GM20431 (cell line): ENCODE measurements at regions not wholly inside any gene's neighbourhood (a gene's known extent, or its start where the extent isn't known, plus 50 kb on each side); places are given as distances from the start of the nearest gene placed in this dataset.
"Not testable (repeated sequence)": the region's sequence is repeated elsewhere in the genome, so short reads cannot be mapped to it uniquely, and the experiment has no call there.

ENCODE experiments used
- in situ Hi-C: fragments of 300-500 bp; cut with MseI, MboI; formaldehyde crosslinking; loops from one replicate; pipeline ENCODE4 v1.15.0; 2020; ENCODE audit warnings: low sequenced_read_pairs; ENCODE audit not compliant: unreplicated experiment

- in situ Hi-C loops, result no loop called here
Observed at GRCh38 chr2:8252997-8253694, 428.7 kb upstream of the ID2 start.

- in situ Hi-C loops, result no loop called here
Observed at GRCh38 chr2:8253781-8254180, 428.1 kb upstream of the ID2 start.

GRCh38 chr2:8254214-8254613 lies 427.6 kb upstream of the ID2 start:
- in situ Hi-C loops, result not testable (repeated sequence)

GRCh38 chr2:8254791-8255447 lies 426.9 kb upstream of the ID2 start:
- in situ Hi-C loops, result no loop called here

- in situ Hi-C loops, result no loop called here
Observed at GRCh38 chr2:8255448-8255800, 426.4 kb upstream of the ID2 start.

- in situ Hi-C loops, result no loop called here
Observed at GRCh38 chr2:8256905-8257304, 425.0 kb upstream of the ID2 start.

GRCh38 chr2:8257502-8257901 lies 424.4 kb upstream of the ID2 start:
- in situ Hi-C loops, result no loop called here

GRCh38 chr2:8258406-8258805 lies 423.4 kb upstream of the ID2 start:
- in situ Hi-C loops, result no loop called here

- in situ Hi-C loops, result no loop called here
Observed at GRCh38 chr2:8259106-8259840, 422.6 kb upstream of the ID2 start.

GRCh38 chr2:8259841-8260178 lies 422.0 kb upstream of the ID2 start:
- in situ Hi-C loops, result no loop called here

- in situ Hi-C loops, result no loop called here
Observed at GRCh38 chr2:8260213-8260612, 421.6 kb upstream of the ID2 start.

- in situ Hi-C loops, result no loop called here
Observed at GRCh38 chr2:8263901-8264300, 418.0 kb upstream of the ID2 start.

GRCh38 chr2:8264981-8265380 lies 416.9 kb upstream of the ID2 start:
- in situ Hi-C loops, result no loop called here

- in situ Hi-C loops, result no loop called here
Observed at GRCh38 chr2:8265476-8266226, 416.2 kb upstream of the ID2 start.

- in situ Hi-C loops, result no loop called here
Observed at GRCh38 chr2:8266563-8266962, 415.3 kb upstream of the ID2 start.

- in situ Hi-C loops, result no loop called here
Observed at GRCh38 chr2:8267048-8267447, 414.8 kb upstream of the ID2 start.

GRCh38 chr2:8267721-8268120 lies 414.1 kb upstream of the ID2 start:
- in situ Hi-C loops, result no loop called here

- in situ Hi-C loops, result no loop called here
Observed at GRCh38 chr2:8268172-8268783, 413.6 kb upstream of the ID2 start.

GRCh38 chr2:8270699-8271098 lies 411.2 kb upstream of the ID2 start:
- in situ Hi-C loops, result no loop called here

- in situ Hi-C loops, result no loop called here
Observed at GRCh38 chr2:8271461-8271860, 410.4 kb upstream of the ID2 start.
